HCT116 (cell line): ENCODE measurements at regions not wholly inside any gene's neighbourhood (a gene's known extent, or its start where the extent isn't known, plus 50 kb on each side); places are given as distances from the start of the nearest gene placed in this dataset.

Experiments used
- ATAC-seq: fragments of 200-7000 bp; cut with Tn5 transposase; 2 replicates; pipeline ENCODE4 v1.9.1; 2020; ENCODE audit warnings: mild to moderate bottlenecking, moderate library complexity
- BruUV-seq: library from RNA; stranded (reverse); fragments of 400-500 nt; replicated peaks from 2 replicates; lab custom pipeline; 2021; lab: Mats Ljungman, UMichigan
- CTCF ChIA-PET: fragments of 300-600 bp; sonication (Branson Sonifier 250); formaldehyde crosslinking; loops from one replicate; lab custom pipeline; 2021; ENCODE audit warnings: antibody characterized with exemption; lab: Charles Lee
- POLR2A ChIA-PET: fragments of 300-600, 350-600 bp; sonication (Branson Sonifier 250); formaldehyde crosslinking; loops from one replicate; lab custom pipeline; 2021; ENCODE audit warnings: antibody characterized with exemption; lab: Charles Lee
- RAD21 ChIA-PET, 2 experiments: fragments of 300-600 bp; sonication (Branson Sonifier 250); formaldehyde crosslinking; loops; one replicate each; lab custom pipeline; 2023; ENCODE audit warnings: low total read pairs in 2 of 2; ENCODE audit not compliant: uncharacterized antibody in 2 of 2, unreplicated experiment in 2 of 2, low non-redundant PET in 1 of 2; lab: Charles Lee
- DNase-seq: peaks from one replicate; pipeline ENCODE4 v3.0.0-alpha.2; 2010; ENCODE audit warnings: low read depth, low spot score
- H2AFZ ChIP-seq: fragments of 200-600 bp; shearing (Covaris generic), sonication (generic); 2 replicates; pipeline ENCODE4 v1.6.1; 2017; ENCODE audit warnings: low read depth, mixed run types, mixed read lengths, antibody characterized with exemption, low read length; ENCODE audit not compliant: poor library complexity, severe bottlenecking
- H3K27ac ChIP-seq: 2 replicates; pipeline ENCODE4 v1.5.1; 2012; ENCODE audit warnings: low read depth, low read length
- H3K27me3 ChIP-seq: fragments of 200-600 bp; sonication (generic); 2 replicates; pipeline ENCODE4 v1.6.1; 2016; ENCODE audit warnings: mixed run types, low read length, mixed read lengths; ENCODE audit not compliant: insufficient read depth
- H3K36me3 ChIP-seq, 2 experiments: fragments of 200-500 bp in 1 of 2; fragments of 200-600 bp in 1 of 2; sonication (Bioruptor generic) in 1 of 2; sonication (generic) in 1 of 2; 2 replicates each; pipeline versions ENCODE4 v1.5.1 to v1.6.1; 2014 to 2016; ENCODE audit warnings: low read length in 2 of 2, inconsistent platforms in 1 of 2, mixed read lengths in 1 of 2, mixed run types in 1 of 2; ENCODE audit not compliant: insufficient read depth in 2 of 2, control insufficient read depth in 1 of 2
- H3K4me1 ChIP-seq, 2 experiments: fragments of 200-600 bp in 1 of 2; sonication (generic) in 1 of 2; 2 replicates each; pipeline versions ENCODE4 v1.5.1 to v1.6.1; 2012 to 2017; ENCODE audit warnings: low read length in 2 of 2, inconsistent platforms in 1 of 2, mild to moderate bottlenecking in 1 of 2, mixed read lengths in 1 of 2, mixed run types in 1 of 2, moderate library complexity in 1 of 2; ENCODE audit not compliant: insufficient read depth in 2 of 2, control insufficient read depth in 1 of 2
- H3K4me2 ChIP-seq: fragments of 200-600 bp; sonication (generic); 2 replicates; pipeline ENCODE4 v1.6.1; 2017; ENCODE audit warnings: mixed run types, low read length, mixed read lengths
- H3K4me3 ChIP-seq, 2 experiments: fragments of 200-600 bp in 1 of 2; sonication (generic) in 1 of 2; replicated peaks in 1 of 2; 2 replicates each; pipeline ENCODE4 v1.5.1; 2011 to 2016; ENCODE audit warnings: low read length in 2 of 2, control low read depth in 1 of 2, low read depth in 1 of 2, mild to moderate bottlenecking in 1 of 2, mixed read lengths in 1 of 2, mixed run types in 1 of 2
- H3K79me2 ChIP-seq: fragments of 200-600 bp; sonication (generic); 2 replicates; pipeline ENCODE4 v1.6.1; 2017; ENCODE audit warnings: mild to moderate bottlenecking, mixed run types, low read length, moderate library complexity, mixed read lengths; ENCODE audit not compliant: insufficient read depth
- H3K9ac ChIP-seq: fragments of 200-600 bp; sonication (generic); 2 replicates; pipeline ENCODE4 v1.6.1; 2016; ENCODE audit warnings: low read length, mixed read lengths
- H3K9me2 ChIP-seq: fragments of 200-600 bp; sonication (generic), shearing (Covaris generic); 2 replicates; pipeline ENCODE4 v1.6.1; 2017; ENCODE audit warnings: mixed run types, mild to moderate bottlenecking, moderate library complexity; ENCODE audit not compliant: insufficient read depth
- H3K9me3 ChIP-seq, 2 experiments: fragments of 200-500 bp in 1 of 2; fragments of 200-600 bp in 1 of 2; sonication (Bioruptor generic) in 1 of 2; sonication (generic) in 1 of 2; 2 replicates each; pipeline ENCODE4 v1.6.1; 2014 to 2017; ENCODE audit warnings: low read length in 2 of 2, mixed read lengths in 2 of 2, inconsistent platforms in 1 of 2, low read depth in 1 of 2, mild to moderate bottlenecking in 1 of 2, mixed run types in 1 of 2, moderate library complexity in 1 of 2; ENCODE audit not compliant: control insufficient read depth in 1 of 2, insufficient read depth in 1 of 2
- H4K20me1 ChIP-seq: fragments of 200-600 bp; sonication (generic), shearing (Covaris generic); 2 replicates; pipeline ENCODE4 v1.6.1; 2017; ENCODE audit warnings: mixed run types, mild to moderate bottlenecking, moderate library complexity; ENCODE audit not compliant: insufficient read depth
- CBX3 ChIP-seq: IDR thresholded peaks from 2 replicates; pipeline ENCODE4 v1.6.1; 2012; ENCODE audit warnings: low read depth
- CEBPB ChIP-seq: IDR thresholded peaks from 2 replicates; pipeline ENCODE4 v1.6.1; 2012; ENCODE audit warnings: low read depth
- EGR1 ChIP-seq: IDR thresholded peaks from 2 replicates; pipeline ENCODE4 v1.6.1; 2012; ENCODE audit warnings: low read depth
- ELF1 ChIP-seq: IDR thresholded peaks from 2 replicates; pipeline ENCODE4 v1.6.1; 2012; ENCODE audit warnings: low read depth, borderline replicate concordance
- EZH2phosphoT487 ChIP-seq: fragments of 200-600 bp; IDR thresholded peaks from 2 replicates; pipeline ENCODE4 v1.6.1; 2018; ENCODE audit warnings: antibody characterized with exemption, borderline replicate concordance
- FOSL1 ChIP-seq: IDR thresholded peaks from 2 replicates; pipeline ENCODE4 v1.6.1; 2012; ENCODE audit warnings: low read depth
- JUND ChIP-seq: IDR thresholded peaks from 2 replicates; pipeline ENCODE4 v1.6.1; 2012
- MAX ChIP-seq: IDR thresholded peaks from 2 replicates; pipeline ENCODE4 v1.6.1; 2012
- RAD21 ChIP-seq: IDR thresholded peaks from 2 replicates; pipeline ENCODE4 v1.6.1; 2012; ENCODE audit warnings: low read depth, mild to moderate bottlenecking
- SP1 ChIP-seq: IDR thresholded peaks from 2 replicates; pipeline ENCODE4 v1.6.1; 2012; ENCODE audit warnings: low read depth
- SRF ChIP-seq: IDR thresholded peaks from 2 replicates; pipeline ENCODE4 v1.6.1; 2012; ENCODE audit warnings: low read depth
- TCF7L2 ChIP-seq: IDR thresholded peaks from 2 replicates; pipeline ENCODE4 v1.7.0; 2011; ENCODE audit warnings: borderline replicate concordance, inconsistent platforms; ENCODE audit not compliant: insufficient read depth, insufficient read length; ENCODE audit errors: extremely low read depth
- YY1 ChIP-seq: IDR thresholded peaks from 2 replicates; pipeline ENCODE4 v1.6.1; 2011; ENCODE audit warnings: low read length, low read depth, moderate library complexity, mild to moderate bottlenecking; ENCODE audit not compliant: insufficient replicate concordance; ENCODE audit errors: extremely low read depth
- ZNF274 ChIP-seq: fragments of 200-500 bp; sonication (Bioruptor generic); IDR thresholded peaks from 2 replicates; pipeline ENCODE4 v1.6.1; 2014; ENCODE audit warnings: mild to moderate bottlenecking, low read depth, low read length, inconsistent platforms
- intact Hi-C: fragments of 100-400 bp; cut with micrococcal nuclease; formaldehyde crosslinking; loops from 2 replicates; pipeline ENCODE4 v1.10.0; 2022
- TF ChIP-seq, protein P1 (sequence below): IDR thresholded peaks from 2 replicates; pipeline ENCODE4 v1.6.1; 2012; ENCODE audit warnings: low read depth

- no peak for ATAC-seq
- H3K4me1 ChIP-seq = no peaks in the 10 kb centered on the region
Observed at GRCh38 chr4:130183766-130184165, 1087.8 kb downstream of the C4orf33 start.

DNA sequence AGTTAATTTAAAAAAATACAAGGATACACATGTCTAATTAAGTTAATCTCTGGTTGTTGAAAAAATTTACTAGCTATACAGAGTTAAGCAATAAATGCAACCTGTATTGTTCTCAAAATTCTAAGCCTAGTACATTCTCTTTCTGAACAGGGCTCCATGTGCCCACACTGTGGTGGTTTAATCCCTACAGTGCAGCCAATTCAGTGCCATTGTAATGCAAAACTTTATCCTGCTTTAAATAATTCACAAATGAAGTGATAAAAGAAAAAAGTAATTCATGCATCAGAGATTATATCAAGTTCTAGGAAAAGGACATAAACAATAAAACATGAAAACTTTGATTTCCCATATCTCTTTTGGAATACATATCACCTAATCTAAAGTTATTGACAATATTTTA is 1089.2 kb downstream of the C4orf33 start:
- DNase-seq (no peak), ATAC-seq (no peak)
- BruUV-seq = no TSS peak
- intact Hi-C loops = loop anchor here (10.0 kb wide), 1 partner anchor 230 kb away; no protein-coding TSS in a partner anchor
- Histone ChIP-seq H3K27me3 (no peaks in the 10 kb centered on the region), H3K4me1 (no peaks in the 10 kb centered on the region), H3K4me2 (no peak overlapping the region), H3K79me2 (no peaks in the 10 kb centered on the region), H3K27ac (no peak overlapping the region), H3K4me3 (no peak overlapping the region), H2AFZ (no peak overlapping the region), H4K20me1 (no peaks in the 10 kb centered on the region), H3K9me2 (no peaks in the 10 kb centered on the region), H3K36me3 (no peaks in the 10 kb centered on the region), H3K9me3 (no peaks in the 10 kb centered on the region), H3K9ac (no peak overlapping the region)
- ChIA-PET CTCF (no interaction called here), RAD21 (no interaction called here), POLR2A (no interaction called here)
- TF ChIP-seq EZH2phosphoT487 = no peak
- TF ChIP-seq MAX = no peak
- TF ChIP-seq SRF = no peak
- TF ChIP-seq, protein P1, sequence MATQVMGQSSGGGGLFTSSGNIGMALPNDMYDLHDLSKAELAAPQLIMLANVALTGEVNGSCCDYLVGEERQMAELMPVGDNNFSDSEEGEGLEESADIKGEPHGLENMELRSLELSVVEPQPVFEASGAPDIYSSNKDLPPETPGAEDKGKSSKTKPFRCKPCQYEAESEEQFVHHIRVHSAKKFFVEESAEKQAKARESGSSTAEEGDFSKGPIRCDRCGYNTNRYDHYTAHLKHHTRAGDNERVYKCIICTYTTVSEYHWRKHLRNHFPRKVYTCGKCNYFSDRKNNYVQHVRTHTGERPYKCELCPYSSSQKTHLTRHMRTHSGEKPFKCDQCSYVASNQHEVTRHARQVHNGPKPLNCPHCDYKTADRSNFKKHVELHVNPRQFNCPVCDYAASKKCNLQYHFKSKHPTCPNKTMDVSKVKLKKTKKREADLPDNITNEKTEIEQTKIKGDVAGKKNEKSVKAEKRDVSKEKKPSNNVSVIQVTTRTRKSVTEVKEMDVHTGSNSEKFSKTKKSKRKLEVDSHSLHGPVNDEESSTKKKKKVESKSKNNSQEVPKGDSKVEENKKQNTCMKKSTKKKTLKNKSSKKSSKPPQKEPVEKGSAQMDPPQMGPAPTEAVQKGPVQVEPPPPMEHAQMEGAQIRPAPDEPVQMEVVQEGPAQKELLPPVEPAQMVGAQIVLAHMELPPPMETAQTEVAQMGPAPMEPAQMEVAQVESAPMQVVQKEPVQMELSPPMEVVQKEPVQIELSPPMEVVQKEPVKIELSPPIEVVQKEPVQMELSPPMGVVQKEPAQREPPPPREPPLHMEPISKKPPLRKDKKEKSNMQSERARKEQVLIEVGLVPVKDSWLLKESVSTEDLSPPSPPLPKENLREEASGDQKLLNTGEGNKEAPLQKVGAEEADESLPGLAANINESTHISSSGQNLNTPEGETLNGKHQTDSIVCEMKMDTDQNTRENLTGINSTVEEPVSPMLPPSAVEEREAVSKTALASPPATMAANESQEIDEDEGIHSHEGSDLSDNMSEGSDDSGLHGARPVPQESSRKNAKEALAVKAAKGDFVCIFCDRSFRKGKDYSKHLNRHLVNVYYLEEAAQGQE = no peak

More at GRCh38 chr4:130183766-130184165, 1087.8 kb downstream of the C4orf33 start:
- POLR2A ChIA-PET = no interaction called here
- no peaks in the 10 kb centered on the region for H3K9me2 ChIP-seq
- H3K4me3 ChIP-seq = no peak overlapping the region
- intact Hi-C loops = loop anchor here (10.0 kb wide), 1 partner anchor 231 kb away; no protein-coding TSS in a partner anchor
- no peaks in the 10 kb centered on the region for H4K20me1 ChIP-seq
- no peak overlapping the region for H2AFZ ChIP-seq
- no TSS peak for BruUV-seq
- CTCF ChIA-PET = no interaction called here
- H3K36me3 ChIP-seq = no peaks in the 10 kb centered on the region
- no peaks in the 10 kb centered on the region for H3K27me3 ChIP-seq
- no peak overlapping the region for H3K4me2 ChIP-seq
- RAD21 ChIA-PET = no interaction called here
- H3K79me2 ChIP-seq = no peaks in the 10 kb centered on the region
- DNase-seq = no peak
- no peak overlapping the region for H3K27ac ChIP-seq
- TF ChIP-seq TCF7L2 = no peak
- TF ChIP-seq RAD21 = no peak
- no peak for TF ChIP-seq CBX3
- no peak for TF ChIP-seq YY1
- no peak for TF ChIP-seq JUND
- no peak for TF ChIP-seq ELF1
- no peak for TF ChIP-seq EGR1
- no peak for TF ChIP-seq CEBPB
- TF ChIP-seq SP1 = no peak
- no peak for TF ChIP-seq FOSL1
- TF ChIP-seq MAX = no peak
- TF ChIP-seq ZNF274 = no peak
- TF ChIP-seq, all 23 proteins: peak for 0
- no peak overlapping the region for H3K9ac ChIP-seq
- H3K9me3 ChIP-seq = no peaks in the 10 kb centered on the region
